Stimulated activated CD4-positive, alpha-beta T cell treated with anti-CD3 and anti-CD28 coated beads, TNF-alpha, amount 100 ng/mL, for 24 hours (primary cell): ENCODE measurements at regions not wholly inside any gene's neighbourhood (a gene's known extent, or its start where the extent isn't known, plus 50 kb on each side); places are given as distances from the start of the nearest gene placed in this dataset.
"Not testable (repeated sequence)": the region's sequence is repeated elsewhere in the genome, so short reads cannot be mapped to it uniquely, and the experiment has no call there.

Experiments
- DNase-seq, 3 experiments: peaks; one replicate each; pipeline ENCODE4 v3.0.0-alpha.2; 2020; ENCODE audit warnings: low read depth in 3 of 3

DNA sequence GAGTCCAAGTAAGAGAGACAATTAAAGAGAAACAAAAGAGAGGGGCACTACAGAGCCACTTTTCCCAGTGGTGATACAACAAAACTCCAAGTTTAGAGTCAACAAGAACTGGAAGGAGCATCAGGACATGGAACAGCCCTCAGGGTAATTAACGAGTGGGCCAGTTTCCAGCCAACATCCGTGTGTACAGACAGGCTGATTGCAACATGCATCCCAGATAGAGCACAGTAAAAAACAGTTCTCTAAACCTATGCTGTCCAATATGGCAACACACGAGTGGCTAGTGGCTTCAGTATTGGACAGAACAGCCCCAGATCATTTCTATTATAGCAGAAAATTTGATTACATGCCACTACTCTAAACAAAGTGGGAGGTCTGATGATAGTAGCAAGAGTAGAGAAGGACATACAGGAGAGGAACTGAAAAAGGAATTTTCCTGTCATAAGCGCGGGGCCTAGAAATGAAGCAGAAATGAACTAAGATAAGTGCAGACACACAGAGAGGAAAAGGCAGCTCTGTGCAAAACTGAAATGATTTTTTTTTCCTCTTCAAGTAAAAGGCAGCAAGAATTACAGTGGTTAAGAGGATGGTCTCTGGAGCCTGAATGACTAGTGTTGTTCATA is 175.6 kb upstream of the CCNG1 start:
- DNase-seq, result no peak

DNA sequence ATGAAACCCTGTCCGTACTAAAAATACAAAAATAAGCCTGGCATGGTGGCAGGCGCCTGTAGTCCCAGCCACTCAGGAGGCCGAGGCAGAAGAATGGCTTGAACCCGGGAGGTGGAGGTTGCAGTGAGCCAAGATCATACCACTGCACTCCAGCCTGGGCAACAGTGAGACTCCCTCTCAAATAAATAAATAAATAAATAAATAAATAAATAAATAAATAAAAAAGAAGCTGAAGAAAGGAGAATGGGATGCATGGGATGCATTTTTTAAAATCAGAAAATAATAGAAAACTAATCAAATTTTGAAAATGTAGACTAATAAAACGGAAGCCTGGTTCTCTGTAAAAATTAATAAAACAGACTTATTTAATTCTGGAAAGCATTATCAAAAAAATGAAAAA is 171.1 kb upstream of the CCNG1 start:
- not testable (repeated sequence) for DNase-seq

DNA sequence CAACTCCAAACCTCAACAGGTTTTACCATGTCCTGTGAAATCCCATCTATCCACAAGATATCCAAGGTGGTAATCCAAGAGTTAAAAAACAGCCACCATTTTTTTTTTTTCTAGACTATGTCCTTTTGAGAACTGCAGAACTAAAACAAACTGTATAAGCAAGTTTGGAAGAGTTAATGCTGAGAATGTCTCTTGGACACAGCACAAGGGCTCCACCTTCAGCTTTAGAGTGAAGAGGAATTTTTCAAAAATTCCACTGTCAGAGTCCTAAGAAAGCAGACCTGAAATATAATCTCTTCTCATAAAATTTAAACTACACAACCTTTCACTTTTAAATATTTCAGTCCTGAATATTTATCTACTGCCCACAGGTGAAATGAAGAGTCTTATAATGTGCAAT is 167.8 kb upstream of the CCNG1 start:
- DNase-seq, result no peak

DNA sequence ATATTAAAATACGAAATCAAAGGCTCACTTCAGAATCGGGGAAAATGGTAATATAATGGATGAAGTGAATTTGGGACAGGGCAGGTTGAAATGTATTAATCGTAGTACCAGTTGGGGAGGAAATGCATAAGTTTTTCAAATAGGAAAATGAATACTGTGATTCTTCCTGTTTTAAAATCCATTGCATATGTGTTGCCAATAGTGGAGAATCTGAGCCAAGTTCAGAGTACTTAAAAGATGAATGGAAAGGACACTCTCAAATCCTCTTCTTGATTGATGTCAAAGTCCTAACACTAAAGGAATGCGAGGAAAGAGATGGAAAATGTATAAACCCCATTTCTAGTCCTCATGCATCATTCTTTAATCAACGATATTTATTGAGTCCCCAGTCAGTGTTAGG is 160.9 kb upstream of the CCNG1 start:
- no peak for DNase-seq

DNA sequence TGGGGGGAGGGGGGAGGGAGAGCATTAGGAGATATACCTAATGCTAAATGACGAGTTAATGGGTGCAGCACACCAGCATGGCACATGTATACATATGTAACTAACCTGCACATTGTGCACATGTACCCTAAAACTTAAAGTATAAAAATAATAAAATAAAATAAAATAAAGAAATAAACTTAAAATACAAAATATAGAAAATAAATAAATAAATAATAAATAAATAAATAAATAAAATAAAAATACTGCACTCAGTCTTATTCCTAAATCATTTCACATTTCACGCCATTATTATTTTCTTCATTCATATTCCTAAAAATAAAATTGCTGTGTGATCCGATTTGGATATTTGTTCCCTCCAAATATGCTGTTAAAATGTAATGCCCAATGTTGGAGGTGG is 156.5 kb upstream of the CCNG1 start:
- not testable (repeated sequence) for DNase-seq

DNA sequence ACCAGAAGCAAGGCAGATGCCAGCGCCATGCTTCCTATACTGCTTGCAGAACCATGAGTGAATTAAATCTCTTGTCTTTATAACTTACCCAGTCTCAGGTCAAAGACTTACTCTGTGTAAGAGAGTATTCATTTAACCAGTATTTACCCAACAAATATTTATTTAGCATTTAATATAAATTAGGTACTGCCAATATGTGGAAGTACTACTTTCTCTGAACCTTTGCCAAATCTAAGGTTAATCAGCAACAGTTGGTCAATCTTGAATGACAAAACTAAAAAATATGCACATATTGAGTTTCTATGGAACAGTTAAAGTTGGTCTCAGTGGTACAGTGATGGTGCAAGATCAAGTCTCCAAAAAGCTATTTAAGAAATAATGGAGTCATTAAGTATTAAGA is 155.9 kb upstream of the CCNG1 start:
- no peak for DNase-seq

DNA sequence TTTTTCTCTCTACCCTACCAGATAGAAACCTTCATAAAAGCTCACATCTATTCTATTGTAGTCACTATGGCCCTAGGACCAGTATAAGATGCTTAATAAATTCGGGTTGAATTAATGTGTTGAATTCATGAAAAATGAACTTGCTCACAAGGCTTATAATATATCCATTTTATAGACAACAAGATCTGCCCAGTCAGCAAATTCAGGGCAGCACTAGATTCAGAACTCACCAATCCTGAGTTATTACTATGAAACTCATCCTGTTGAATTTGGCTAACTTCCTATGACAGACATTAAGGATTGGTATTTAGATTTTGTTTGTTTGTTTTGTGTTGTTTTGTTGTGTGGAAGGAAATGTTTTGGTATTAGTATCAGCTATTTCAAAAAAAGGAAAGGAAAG is 143.6 kb upstream of the CCNG1 start:
- DNase-seq, result no peak

DNA sequence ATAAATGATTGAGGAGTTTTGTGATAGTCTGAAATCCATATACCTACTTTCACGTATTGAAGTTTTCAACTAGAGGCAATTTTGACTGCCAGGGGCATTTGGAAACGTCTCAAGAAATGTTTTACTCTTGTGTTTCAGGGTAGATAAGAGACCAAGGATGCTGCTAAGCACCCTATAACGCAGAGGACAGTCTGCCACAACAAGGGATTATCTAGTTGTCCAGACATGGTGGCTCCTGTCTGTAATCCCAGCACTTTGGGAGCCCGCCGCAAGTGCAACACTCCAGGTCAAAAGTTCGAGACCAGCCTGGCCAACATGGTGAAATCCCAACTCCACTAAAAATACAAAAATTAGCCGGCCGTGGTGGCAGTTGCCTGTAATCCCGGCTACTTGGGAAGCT is 133.7 kb upstream of the CCNG1 start:
- DNase-seq, result no peak

DNA sequence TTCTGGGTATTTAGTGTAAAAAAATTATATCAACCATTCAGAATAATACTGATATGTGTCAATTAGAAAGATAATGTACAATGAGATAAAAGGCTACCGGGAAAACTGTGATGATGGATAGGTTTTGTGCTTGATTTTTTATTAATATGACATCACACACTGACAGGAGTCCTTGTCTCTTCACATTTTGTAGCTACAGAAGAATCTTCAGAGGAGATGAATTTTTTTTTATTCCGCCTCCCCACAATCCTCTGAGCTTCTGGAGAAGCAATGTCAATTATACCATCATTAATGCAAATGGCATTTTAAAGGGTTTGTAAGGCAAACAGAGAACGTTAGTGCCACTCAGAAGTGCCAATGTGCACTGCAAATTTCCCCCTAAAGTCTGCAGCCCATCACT is 131.7 kb upstream of the CCNG1 start:
- DNase-seq, result no peak

DNA sequence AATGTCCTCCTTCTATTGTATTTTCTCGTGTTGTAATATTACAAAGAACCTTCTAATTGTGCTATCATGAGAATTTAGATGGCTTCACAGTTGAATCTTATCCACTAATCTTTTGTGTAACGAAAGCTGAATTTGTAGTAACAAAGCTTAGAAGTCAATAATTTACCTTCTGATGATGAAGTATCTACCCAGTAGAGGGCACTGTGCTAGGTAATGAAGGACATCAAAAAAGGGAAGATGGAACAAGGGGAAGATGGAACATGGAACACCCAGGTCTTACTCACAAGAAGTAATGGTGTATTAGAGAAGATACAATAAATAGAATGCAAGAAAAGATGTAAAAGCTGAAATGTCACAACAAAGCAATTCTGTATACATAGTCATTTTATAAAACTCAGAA is 131.0 kb upstream of the CCNG1 start:
- no peak for DNase-seq

DNA sequence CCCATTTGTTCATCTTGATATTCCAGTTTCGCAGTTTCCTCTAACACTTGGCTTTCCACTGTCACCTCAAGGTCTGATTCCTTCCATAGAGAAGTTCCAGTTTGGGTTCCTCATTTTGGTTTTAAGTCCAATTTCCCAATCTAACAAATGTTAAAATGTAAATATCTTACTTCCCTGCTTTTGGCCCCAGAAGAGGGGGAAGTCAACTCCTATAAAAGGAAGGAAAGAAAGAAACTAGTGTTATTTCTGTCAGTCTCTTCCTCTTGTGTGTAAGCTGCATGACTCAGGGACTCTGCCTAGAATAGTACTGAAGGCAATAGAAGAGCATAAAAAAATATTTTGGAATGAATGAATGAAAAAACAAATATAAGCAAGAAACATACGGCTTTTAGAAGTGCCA is 127.5 kb upstream of the CCNG1 start:
- no peak for DNase-seq

DNA sequence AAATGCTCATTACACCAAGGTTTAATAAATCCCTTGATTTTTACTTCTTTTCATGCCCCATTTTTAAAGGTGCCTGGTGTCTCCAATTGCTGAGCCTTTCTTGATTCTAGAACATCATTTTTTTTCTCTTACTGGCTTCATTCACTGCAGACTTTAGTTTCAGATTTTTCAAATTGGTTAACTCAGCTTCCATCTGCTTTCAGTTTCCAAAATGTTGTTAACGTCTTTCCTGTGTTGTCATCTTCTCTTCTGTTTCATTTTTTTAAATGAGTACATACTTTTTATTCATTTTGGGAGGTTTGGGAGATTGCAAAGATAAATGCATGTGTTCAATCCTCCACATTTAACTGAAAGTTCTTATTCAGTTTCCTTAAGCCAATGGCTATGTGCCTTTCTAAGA is 126.4 kb upstream of the CCNG1 start:
- DNase-seq, result no peak

DNA sequence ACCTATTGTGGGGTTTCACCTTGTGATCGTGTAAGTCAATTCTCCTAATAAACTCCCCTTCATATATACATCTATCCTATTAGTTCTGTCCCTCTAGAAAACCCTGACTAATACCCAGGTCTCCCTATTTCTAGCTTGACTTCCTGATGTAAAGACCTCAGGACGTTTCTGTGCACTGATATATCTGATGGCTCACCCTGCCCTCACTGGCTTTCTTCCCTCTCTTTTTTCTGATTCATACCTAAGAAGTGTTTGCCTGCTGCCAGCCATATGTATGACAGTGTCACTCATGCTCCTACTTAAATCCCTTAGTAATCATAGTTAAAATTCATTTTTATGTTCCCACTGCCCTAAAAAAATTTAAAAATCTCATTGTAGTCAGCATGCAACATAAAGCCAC is 124.8 kb upstream of the CCNG1 start:
- no peak for DNase-seq

DNA sequence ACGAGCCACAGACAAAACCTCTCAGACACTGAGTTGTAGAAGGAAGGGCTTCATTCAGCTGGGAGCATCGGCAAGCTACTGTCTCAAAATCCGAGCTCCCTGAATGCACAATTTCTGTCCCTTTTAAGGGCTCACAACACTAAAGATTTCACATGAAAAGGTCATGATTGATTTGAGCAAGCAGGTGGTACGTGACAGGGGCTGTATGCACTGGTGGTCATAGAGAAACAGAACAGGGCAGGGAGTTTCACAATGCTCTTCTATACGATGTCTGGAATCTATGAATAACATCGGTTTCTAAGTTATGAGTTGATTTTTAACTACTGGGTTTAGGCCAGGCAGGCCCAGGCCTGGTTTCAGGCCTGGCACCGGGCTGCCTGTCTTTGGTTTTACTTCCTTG is 124.3 kb upstream of the CCNG1 start:
- not testable (repeated sequence) for DNase-seq

DNA sequence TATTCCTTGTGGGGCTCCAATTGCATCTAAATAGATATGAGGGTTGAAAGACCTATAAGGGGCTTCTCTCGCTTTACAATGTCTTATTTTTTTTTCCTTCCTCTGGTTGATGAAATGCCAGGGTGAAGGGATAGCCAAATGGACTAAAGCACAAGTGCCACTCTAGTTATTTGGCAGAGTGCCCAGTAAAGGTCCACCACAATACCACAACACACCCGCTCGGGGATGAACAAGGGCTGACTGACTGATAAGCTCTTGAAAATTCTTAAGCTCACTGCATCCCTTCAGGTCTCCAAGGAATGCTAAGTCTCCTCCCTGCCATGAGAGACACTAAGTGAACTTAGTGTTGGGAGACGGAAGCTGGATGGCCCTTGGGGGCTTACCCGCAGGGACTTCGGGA is 121.0 kb upstream of the CCNG1 start:
- DNase-seq, result not testable (repeated sequence)

DNA sequence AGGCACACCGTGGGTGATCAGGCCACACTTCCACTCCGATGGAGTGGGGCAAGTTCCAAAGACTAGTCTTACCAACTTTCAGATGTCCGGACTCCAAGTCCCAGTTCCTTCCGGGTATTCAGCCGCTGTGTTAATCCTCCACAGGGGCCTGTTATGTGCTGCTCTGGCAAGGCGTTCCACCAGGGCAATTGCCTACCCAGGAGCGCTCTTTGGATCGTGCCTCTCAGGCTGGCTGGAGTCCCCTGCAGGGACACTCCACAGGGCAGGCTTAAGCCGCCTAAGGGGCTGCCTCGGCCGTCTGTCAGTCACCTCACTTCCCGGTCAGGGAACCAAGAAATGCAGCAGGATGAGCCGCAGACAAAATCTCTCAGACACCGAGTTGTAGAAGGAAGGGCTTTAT is 118.7 kb upstream of the CCNG1 start:
- no peak for DNase-seq

DNA sequence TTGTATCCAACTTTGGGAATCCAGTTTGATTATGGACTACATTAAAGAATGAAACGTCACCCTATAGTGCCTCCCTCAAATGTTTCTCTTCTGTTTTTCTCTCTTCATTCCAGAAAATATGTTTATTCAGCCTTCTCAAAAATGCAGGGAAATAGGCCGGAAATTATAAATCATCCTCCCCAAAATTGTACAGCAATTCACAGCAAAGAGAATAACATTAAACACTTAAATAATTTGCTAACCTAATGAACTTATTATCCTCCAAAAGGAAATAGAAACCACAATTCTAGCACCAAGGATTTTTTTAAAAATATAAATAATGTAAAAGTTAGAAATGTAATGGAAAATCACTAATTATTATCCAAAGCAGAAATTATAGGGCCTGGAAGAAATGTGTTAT is 115.9 kb upstream of the CCNG1 start:
- no peak for DNase-seq

DNA sequence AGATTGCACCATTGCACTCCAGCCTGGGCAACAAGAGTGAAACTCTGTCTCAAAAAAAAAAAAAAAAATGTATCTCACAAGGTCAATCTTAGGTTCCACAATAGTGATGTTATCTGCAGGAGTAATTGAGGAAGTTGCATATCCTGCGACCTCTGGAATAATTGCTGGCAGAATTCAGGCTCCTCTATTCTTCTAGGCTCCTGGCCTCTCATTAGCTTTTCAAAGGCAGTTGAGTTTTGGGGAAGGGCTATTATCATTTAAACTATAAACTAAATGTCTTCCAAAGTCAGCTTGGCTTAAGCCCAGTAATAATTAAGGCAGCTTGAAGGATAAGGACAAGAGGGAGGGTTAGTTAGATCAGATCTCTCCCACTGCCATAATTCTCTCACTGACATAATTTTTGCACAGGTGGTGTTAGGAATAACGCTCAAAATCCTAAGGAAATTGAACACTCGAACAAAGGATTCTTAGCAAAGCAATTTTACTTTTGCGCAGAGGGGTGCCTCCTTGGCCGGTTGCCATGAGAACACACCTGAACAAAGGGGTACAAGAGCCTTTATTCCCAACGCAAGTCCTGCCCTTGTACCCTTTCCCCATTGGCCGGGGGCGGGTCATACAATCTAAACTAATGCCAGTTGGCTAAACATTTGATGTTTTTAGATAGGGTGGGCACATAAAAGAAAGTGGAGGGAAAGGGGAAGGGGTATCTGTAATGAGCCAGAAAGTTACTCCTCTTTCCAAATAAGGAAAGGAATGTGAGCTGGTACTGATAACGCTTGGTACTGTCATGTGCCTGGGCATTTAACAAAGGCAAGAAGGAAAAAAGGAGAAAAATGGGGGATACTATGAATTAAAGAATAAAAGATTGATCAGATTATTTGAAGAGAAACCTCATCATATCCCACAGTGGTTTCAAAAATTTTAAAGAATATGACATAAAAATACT is 106.4 kb upstream of the CCNG1 start:
- DNase-seq, result no peak

DNA sequence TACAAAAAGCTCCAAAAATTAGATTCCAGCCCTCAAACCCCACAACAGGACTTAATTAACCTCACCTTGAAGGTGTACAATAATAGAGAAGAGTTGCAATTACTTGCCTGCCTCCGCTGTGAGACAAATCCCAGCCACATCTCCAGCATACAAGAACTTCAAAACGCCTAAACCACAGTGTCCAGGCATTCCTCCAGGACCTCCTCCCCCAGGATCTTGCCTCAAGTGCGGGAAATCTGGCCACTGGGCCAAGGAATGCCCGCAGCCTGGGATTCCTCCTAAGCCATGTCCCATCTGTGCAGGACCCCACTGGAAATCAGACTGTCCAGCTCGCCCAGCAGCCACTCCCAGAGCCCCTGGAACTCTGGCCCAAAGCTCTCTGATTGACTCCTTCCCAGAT is 101.3 kb upstream of the CCNG1 start:
- DNase-seq, result not testable (repeated sequence)

DNA sequence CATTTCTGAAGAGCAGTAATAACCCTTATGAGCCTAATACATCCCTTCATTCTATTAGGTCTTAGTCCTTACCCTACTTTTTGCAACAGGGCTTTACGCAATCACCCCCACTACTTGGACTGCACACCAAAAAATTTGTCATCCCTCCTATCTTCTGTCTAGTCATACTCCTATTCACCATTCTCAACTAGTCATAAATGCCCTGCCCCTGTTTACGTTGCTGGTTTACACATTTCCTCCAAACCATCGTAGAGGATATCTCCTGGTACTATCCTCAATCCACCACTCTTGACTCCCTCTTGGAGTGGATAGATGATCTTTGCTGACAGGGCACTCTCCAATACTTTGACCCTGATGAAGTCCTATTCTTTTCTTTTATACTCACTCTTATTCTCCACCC is 98.2 kb upstream of the CCNG1 start:
- no peak for DNase-seq

DNA sequence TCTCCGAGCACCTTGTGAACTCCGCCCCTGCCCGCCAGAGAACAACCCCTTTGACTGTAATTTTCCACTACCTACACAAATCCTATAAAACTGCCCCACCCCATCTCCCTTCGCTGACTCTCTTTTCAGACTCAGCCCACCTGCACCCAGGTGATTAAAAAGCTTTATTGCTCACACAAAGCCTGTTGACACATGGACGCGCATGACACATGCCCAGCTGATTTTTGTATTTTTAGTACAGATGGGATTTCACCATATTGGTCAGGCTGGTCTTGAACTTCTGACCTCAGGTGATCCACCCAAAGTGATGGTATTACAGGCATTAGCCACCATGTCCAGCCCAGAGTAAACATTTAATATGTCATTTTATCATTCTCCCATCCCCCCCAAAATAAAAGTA is 97.0 kb upstream of the CCNG1 start:
- DNase-seq, result not testable (repeated sequence)

DNA sequence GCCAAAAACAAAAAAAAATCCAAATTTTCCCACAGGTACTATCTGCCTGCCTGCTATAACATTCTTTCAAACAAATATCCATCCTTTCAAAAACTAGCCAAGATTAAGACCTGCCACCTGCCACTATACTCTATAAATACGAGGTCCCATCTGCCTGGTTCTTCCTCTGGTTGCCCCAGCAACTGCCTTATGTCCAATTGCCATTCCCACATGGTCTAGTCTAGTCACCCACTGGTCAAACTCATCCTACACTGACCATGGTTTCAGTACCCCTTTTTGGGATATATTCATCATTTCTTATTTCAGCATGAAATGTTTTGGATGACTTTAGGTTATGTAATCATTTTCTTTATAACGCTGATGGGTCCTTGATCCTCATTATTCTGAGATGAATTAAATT is 95.1 kb upstream of the CCNG1 start:
- no peak for DNase-seq

DNA sequence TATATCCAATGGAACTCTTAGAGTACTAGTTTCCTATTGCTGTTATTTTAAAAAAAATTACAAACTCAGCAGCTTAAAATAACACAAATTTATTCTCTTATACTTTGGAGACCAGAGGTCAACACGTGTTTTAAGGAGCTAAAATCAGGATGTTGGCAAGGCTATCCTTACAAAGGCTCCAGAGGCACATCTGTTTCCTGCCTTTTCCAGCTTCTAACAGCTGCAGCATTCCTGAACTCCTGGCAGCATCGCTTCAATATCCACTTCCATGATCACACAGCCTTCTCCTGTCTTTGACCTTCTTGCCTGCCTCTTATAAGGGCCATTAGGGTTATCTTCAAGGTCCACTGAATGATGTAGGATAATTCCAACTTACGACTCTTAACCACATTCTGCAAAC is 92.2 kb upstream of the CCNG1 start:
- DNase-seq, result no peak
